GM12875 (cell line): ENCODE measurements at regions not wholly inside any gene's neighbourhood (a gene's known extent, or its start where the extent isn't known, plus 50 kb on each side); places are given as distances from the start of the nearest gene placed in this dataset.

Source experiments
- H3K4me3 ChIP-seq: one replicate; pipeline ENCODE4 v1.5.1; 2011; ENCODE audit warnings: low read depth, low read length, control low read depth
- CTCF ChIP-seq: IDR thresholded peaks from 2 replicates; pipeline ENCODE4 v1.5.1; 2011; ENCODE audit warnings: low read depth, mild to moderate bottlenecking, control low read depth, inconsistent platforms, low read length, moderate library complexity, borderline replicate concordance; ENCODE audit not compliant: insufficient read depth

GRCh38 chr5:68161156-68161555 is 54.4 kb upstream of the PIK3R1 start:
- no peak for TF ChIP-seq CTCF
- no peak overlapping the region for H3K4me3 ChIP-seq

GRCh38 chr5:68159224-68159951 is 56.2 kb upstream of the PIK3R1 start:
- TF ChIP-seq CTCF: no peak
- H3K4me3 ChIP-seq: no peak overlapping the region

- no peak for TF ChIP-seq CTCF
- no peak overlapping the region for H3K4me3 ChIP-seq
Observed at GRCh38 chr5:68155940-68156339, 59.6 kb upstream of the PIK3R1 start.

GRCh38 chr5:68154119-68154857 is 61.3 kb upstream of the PIK3R1 start:
- TF ChIP-seq CTCF: no peak
- no peak overlapping the region for H3K4me3 ChIP-seq

GRCh38 chr5:68151812-68152211 is 63.7 kb upstream of the PIK3R1 start:
- H3K4me3 ChIP-seq: no peak overlapping the region
- TF ChIP-seq CTCF: no peak

GRCh38 chr5:68149189-68149588 is 66.4 kb upstream of the PIK3R1 start:
- no peak for TF ChIP-seq CTCF
- H3K4me3 ChIP-seq: no peak overlapping the region

GRCh38 chr5:68148096-68148495 is 67.5 kb upstream of the PIK3R1 start:
- no peak overlapping the region for H3K4me3 ChIP-seq
- no peak for TF ChIP-seq CTCF
